NCI-H2227 treated with DMSO at 0.1 percent for 48 hours (cell line): ENCODE measurements at regions not wholly inside any gene's neighbourhood (a gene's known extent, or its start where the extent isn't known, plus 50 kb on each side); places are given as distances from the start of the nearest gene placed in this dataset.
"Not testable (repeated sequence)": the region's sequence is repeated elsewhere in the genome, so short reads cannot be mapped to it uniquely, and the experiment has no call there.

Source experiments
- DNase-seq: peaks from one replicate; lab custom pipeline; 2025; lab: John Stamatoyannopoulos, UW

- no peak for DNase-seq
Measured at GRCh38 chrX:40414335-40414734, 166.4 kb upstream of the ATP6AP2 start.

GRCh38 chrX:40411340-40412111 is 169.2 kb upstream of the ATP6AP2 start:
- no peak for DNase-seq

- DNase-seq, result no peak
Measured at GRCh38 chrX:40410859-40411258, 169.9 kb upstream of the ATP6AP2 start.

GRCh38 chrX:40406330-40406859 is 174.4 kb upstream of the ATP6AP2 start:
- DNase-seq, result no peak

- DNase-seq, result no peak
Measured at GRCh38 chrX:40405399-40405798, 175.4 kb upstream of the ATP6AP2 start.

- DNase-seq, result no peak
Measured at GRCh38 chrX:40403757-40404156, 177.0 kb upstream of the ATP6AP2 start.

- peak; percentile 22 for DNase-seq
Measured at GRCh38 chrX:40402831-40403533, 177.8 kb upstream of the ATP6AP2 start.

- DNase-seq, result no peak
Measured at GRCh38 chrX:40395102-40395501, 185.7 kb upstream of the ATP6AP2 start.

- no peak for DNase-seq
Measured at GRCh38 chrX:40394302-40394701, 186.5 kb upstream of the ATP6AP2 start.

- no peak for DNase-seq
Measured at GRCh38 chrX:40392599-40392998, 188.2 kb upstream of the ATP6AP2 start.

GRCh38 chrX:40391662-40392061 is 189.1 kb upstream of the ATP6AP2 start:
- DNase-seq, result no peak

GRCh38 chrX:40389555-40389954 is 191.2 kb upstream of the ATP6AP2 start:
- DNase-seq, result no peak

- no peak for DNase-seq
Measured at GRCh38 chrX:40388441-40388840, 192.3 kb upstream of the ATP6AP2 start.

GRCh38 chrX:40387869-40388268 is 192.9 kb upstream of the ATP6AP2 start:
- DNase-seq, result not testable (repeated sequence)

- not testable (repeated sequence) for DNase-seq
Measured at GRCh38 chrX:40387311-40387710, 193.5 kb upstream of the ATP6AP2 start.

- DNase-seq, result no peak
Measured at GRCh38 chrX:40385682-40386081, 195.1 kb upstream of the ATP6AP2 start.

- no peak for DNase-seq
Measured at GRCh38 chrX:40385256-40385655, 195.5 kb upstream of the ATP6AP2 start.

- no peak for DNase-seq
Measured at GRCh38 chrX:40383969-40384368, 196.8 kb upstream of the ATP6AP2 start.

GRCh38 chrX:40383360-40383759 is 197.4 kb upstream of the ATP6AP2 start:
- DNase-seq, result no peak

GRCh38 chrX:40380655-40381488 is 199.9 kb upstream of the ATP6AP2 start:
- no peak for DNase-seq

- no peak for DNase-seq
Measured at GRCh38 chrX:40377684-40378083, 203.1 kb upstream of the ATP6AP2 start.

GRCh38 chrX:40374486-40374885 is 206.3 kb upstream of the ATP6AP2 start:
- no peak for DNase-seq
